Mesodermal cell (in vitro differentiated cells): ENCODE measurements at regions not wholly inside any gene's neighbourhood (a gene's known extent, or its start where the extent isn't known, plus 50 kb on each side); places are given as distances from the start of the nearest gene placed in this dataset.

Experiments used
- H3K27ac ChIP-seq: 2 replicates; pipeline ENCODE4 v1.7.0; 2013; ENCODE audit warnings: mild to moderate bottlenecking, low read depth, low read length, moderate library complexity; ENCODE audit not compliant: severe bottlenecking
- H3K36me3 ChIP-seq: 2 replicates; pipeline ENCODE4 v1.7.1; 2013; ENCODE audit warnings: mild to moderate bottlenecking, low read length, moderate library complexity; ENCODE audit not compliant: control insufficient read depth, insufficient read depth
- H3K4me1 ChIP-seq: one replicate; pipeline ENCODE4 v1.7.1; 2013; ENCODE audit warnings: mild to moderate bottlenecking, low read length; ENCODE audit not compliant: insufficient read depth, control insufficient read depth, poor library complexity, severe bottlenecking
- H3K4me3 ChIP-seq: 2 replicates; pipeline ENCODE4 v1.7.0; 2013; ENCODE audit warnings: low read length, control low read depth, mild to moderate bottlenecking; ENCODE audit not compliant: insufficient read depth, poor library complexity, severe bottlenecking; ENCODE audit errors: extremely low read depth
- H3K9me3 ChIP-seq: 2 replicates; pipeline ENCODE4 v1.7.1; 2013; ENCODE audit warnings: mild to moderate bottlenecking, low read length, moderate library complexity; ENCODE audit not compliant: control insufficient read depth
- WGBS, 2 experiments: methylation state at CpG; one replicate each; pipeline ENCODE4 v1.1.5; 2013; ENCODE audit warnings: missing lambda C conversion rate in 2 of 2; ENCODE audit not compliant: insufficient coverage in 2 of 2; 5-methylcytosine and 5-hydroxymethylcytosine counted together

DNA sequence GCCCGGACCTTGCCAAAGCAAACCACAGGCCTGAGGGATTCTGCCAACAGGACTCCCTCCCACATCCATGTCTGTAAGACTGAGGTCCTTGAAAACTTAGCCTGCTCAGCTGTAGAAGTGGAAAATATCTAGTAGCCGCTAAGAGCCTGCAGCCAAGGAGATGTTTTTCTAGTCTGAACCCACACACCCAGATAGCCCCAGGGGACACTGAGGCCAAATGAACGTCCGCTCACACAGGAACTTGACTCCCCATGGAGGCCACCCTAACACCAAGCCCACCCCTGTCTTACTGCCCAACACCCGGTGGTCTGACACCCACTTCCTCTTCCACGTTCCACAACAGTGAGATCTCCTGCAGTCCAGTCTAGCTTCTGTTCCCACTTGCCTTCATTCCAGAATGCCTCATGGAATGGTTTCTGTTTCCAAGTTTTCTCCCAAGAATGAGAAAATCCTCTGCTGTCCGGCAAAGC, 174.8 kb downstream of the PLPP3 start:
- H3K9me3 ChIP-seq: peaks cover 5% of the 10 kb centered on the region
- no peak overlapping the region for H3K4me3 ChIP-seq
- peaks cover 3% of the 10 kb centered on the region for H3K4me1 ChIP-seq
- whole genome bisulfite sequencing, 2 experiments: 81 to 89% methylated on average over 7 of the region's 7 CpGs
- H3K27ac ChIP-seq: no peak overlapping the region
- no peaks in the 10 kb centered on the region for H3K36me3 ChIP-seq

DNA sequence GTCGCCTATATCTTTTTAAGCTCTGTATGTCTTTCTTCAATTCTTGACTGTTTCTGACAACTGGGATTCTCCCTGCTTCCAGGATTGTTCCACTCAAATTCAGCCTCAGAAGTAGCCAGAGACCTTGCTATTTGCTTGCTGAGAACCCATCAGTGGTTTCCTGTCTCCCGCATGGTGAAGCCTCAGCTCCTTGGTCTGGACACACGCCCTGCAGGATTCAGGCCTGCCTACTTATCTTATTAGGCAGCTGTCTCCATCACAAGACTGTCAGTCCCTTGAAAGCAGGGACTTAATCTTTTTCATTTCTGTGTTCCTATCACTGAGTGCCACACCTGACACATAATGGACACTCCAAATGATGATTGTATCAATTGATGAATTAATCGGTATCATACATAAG, 175.3 kb downstream of the PLPP3 start:
- WGBS, 2 experiments: 48 to 64% methylated on average over 3 of the region's 4 CpGs
- Histone ChIP-seq H3K4me3 (no peak overlapping the region), H3K4me1 (peaks cover 7% of the 10 kb centered on the region), H3K27ac (no peak overlapping the region), H3K9me3 (peaks cover 5% of the 10 kb centered on the region), H3K36me3 (no peaks in the 10 kb centered on the region)

DNA sequence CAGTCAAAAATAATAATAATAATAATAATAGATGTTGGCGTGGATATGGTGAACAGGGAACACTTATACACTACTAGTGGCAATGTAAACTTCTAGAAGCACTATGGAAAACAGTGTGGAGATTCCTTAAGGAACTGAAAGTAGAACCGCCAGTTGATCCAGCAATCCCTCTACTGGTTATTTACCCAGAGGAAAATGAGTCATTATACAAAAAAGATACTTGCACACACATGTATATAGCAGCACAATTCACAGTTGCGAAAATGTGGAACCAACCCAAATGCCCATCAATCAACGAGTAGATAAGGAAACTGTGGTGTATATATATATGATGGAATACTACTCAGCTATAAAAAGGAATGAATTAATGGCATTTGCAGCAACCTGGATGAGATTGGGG, 176.0 kb downstream of the PLPP3 start:
- Histone ChIP-seq H3K4me1 (peaks cover 14% of the 10 kb centered on the region), H3K9me3 (peaks cover 5% of the 10 kb centered on the region), H3K4me3 (no peak overlapping the region), H3K36me3 (no peaks in the 10 kb centered on the region), H3K27ac (no peak overlapping the region)
- WGBS, 2 experiments: 100% methylated on average over 1 of the region's 4 CpGs; no CpG with 5 or more reads in 1 of the 2 experiments

GRCh38 chr1:56401191-56401590, 178.2 kb downstream of the PLPP3 start:
- Histone ChIP-seq H3K4me1 (peaks cover 31% of the 10 kb centered on the region), H3K27ac (no peak overlapping the region), H3K9me3 (no peaks in the 10 kb centered on the region), H3K4me3 (no peak overlapping the region), H3K36me3 (no peaks in the 10 kb centered on the region)
- no CpG with 5 or more reads among the region's 1 CpG for WGBS, 2 experiments

DNA sequence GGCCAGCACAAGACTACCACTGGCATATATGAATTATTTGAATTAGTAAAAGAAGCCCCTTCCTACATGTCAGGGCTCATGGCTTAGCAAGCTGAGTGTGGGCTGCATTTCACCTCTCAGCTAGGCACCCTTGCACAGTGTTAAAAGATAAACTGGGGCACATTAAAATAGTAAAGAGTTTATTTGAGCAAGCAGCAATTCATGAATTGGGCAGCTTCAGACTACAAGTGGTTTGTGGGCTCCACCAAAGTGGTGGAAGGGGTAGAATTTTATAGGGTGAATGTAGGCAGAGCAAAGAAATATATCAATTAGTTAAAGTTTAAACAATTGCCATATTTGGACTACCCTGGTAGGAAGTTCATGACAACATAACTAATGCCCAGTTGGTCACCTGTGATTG, 178.8 kb downstream of the PLPP3 start:
- Histone ChIP-seq H3K36me3 (no peaks in the 10 kb centered on the region), H3K4me3 (no peak overlapping the region), H3K4me1 (peaks cover 33% of the 10 kb centered on the region), H3K9me3 (no peaks in the 10 kb centered on the region), H3K27ac (no peak overlapping the region)

DNA sequence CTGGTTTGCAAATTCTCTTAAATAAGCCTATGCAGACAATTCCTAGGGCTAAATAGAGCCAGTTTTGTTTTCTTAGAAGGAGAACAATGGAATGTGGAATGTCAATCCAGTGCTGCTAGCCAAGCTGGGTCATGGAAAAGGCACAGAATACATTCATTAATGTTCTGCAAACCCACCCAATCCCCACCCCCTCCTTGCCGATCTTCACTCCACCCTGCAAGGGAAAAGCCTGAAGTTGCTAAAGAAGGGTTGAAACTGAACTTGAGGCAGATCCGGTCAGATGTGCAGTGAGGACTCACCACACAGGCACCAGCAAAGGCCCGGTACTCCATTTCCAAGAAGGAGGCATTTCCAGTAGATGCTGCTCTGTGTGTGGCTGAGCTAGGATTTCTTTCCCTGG, 179.6 kb downstream of the PLPP3 start:
- Histone ChIP-seq H3K27ac (no peak overlapping the region), H3K36me3 (no peaks in the 10 kb centered on the region), H3K4me1 (peaks cover 33% of the 10 kb centered on the region), H3K9me3 (no peaks in the 10 kb centered on the region), H3K4me3 (no peak overlapping the region)
- 100% methylated on average over 2 of the region's 3 CpGs for WGBS, 2 experiments

DNA sequence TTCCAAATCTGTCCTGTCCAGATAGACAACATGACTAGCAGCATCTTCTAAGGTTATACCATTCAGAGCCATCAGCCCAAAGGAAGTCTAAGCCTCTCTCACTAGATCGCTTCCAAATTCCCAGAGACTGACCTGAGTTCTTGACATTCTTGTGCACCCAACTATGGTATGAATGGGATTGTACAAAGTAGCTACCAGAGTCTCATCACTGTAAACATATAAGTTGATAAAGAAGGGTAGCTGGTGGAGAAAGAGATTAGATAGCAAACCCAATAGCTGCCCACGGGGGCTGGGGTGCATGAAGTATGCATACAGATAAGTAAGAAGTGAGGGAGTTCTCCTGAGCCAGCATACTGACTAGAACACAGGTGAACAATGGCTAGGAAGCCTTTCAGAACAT, 180.0 kb downstream of the PLPP3 start:
- H3K4me3 ChIP-seq: no peak overlapping the region
- no peaks in the 10 kb centered on the region for H3K36me3 ChIP-seq
- H3K27ac ChIP-seq: no peak overlapping the region
- 88% methylated on average over 1 of the region's 2 CpGs; no CpG with 5 or more reads in 1 of the 2 experiments for WGBS, 2 experiments
- H3K9me3 ChIP-seq: no peaks in the 10 kb centered on the region
- peaks cover 36% of the 10 kb centered on the region for H3K4me1 ChIP-seq

DNA sequence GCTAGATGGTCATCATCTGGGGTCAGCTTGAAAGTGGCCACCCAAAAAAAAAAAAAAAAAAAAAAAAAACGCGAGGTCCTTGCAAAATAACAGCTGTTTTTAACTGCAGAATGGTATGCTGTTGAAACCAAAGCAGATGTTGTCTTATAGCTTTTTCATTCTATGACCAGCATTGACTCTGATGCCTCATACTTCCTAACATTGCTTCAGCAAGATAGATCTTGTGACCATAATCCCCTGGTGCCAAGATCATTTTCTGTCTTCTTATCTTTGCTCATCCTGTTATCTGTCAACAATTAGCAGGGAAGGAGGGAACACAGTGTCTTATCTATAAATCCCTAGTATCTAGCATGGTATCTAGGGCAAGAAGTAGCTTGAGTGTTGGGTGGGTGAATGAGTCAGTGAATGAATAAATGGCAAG, 181.5 kb downstream of the PLPP3 start:
- Histone ChIP-seq H3K9me3 (no peaks in the 10 kb centered on the region), H3K27ac (no peak overlapping the region), H3K4me3 (no peak overlapping the region), H3K36me3 (no peaks in the 10 kb centered on the region), H3K4me1 (peaks cover 36% of the 10 kb centered on the region)
- WGBS, 2 experiments: no CpG with 5 or more reads among the region's 2 CpGs

- Histone ChIP-seq H3K36me3 (no peaks in the 10 kb centered on the region), H3K4me3 (no peak overlapping the region), H3K9me3 (no peaks in the 10 kb centered on the region), H3K27ac (no peak overlapping the region), H3K4me1 (peaks cover 36% of the 10 kb centered on the region)
- WGBS, 2 experiments: 100% methylated on average over 2 of the region's 2 CpGs; no CpG with 5 or more reads in 1 of the 2 experiments
Measured at GRCh38 chr1:56397409-56397808, 182.0 kb downstream of the PLPP3 start.

DNA sequence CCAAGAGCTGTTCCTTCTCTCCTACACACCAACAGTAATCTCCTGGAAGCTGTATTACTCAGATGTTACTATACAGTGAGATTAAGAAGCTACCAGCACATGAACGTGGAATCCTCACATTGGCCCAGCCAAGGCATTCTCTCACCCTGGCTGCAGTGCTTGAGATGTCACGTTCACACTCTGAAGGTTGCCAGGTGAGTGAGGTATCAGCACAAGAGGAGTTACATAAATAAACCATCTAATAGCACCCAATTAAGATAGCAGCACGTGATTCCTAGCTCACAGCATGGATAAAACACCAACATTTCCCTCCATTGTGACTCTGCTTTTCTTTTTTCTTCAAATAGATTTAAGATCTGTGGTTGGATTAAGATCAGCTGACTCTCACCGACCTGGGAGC, 182.8 kb downstream of the PLPP3 start:
- no peak overlapping the region for H3K4me3 ChIP-seq
- H3K36me3 ChIP-seq: no peaks in the 10 kb centered on the region
- WGBS, 2 experiments: 50% methylated on average over 1 of the region's 4 CpGs; no CpG with 5 or more reads in 1 of the 2 experiments
- no peaks in the 10 kb centered on the region for H3K9me3 ChIP-seq
- no peak overlapping the region for H3K27ac ChIP-seq
- H3K4me1 ChIP-seq: peaks cover 36% of the 10 kb centered on the region

DNA sequence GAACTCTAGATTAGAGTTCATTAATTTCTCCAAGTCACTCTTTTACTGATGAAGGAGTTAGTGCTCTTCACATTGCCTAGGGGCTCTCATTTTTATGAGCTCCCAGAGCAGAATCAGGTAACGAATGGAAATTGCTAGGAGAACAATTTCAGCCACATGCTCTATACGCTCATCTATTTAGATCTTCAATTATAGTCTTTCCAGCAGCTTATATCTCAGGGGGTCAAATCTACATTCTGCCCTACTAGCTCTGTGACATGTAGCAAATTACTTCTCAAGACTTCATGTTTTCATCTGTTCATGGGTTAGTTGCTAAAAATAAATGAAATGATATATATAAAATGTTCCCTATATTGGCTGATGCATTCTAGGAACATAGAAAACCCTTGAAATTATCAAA, 183.6 kb downstream of the PLPP3 start:
- Histone ChIP-seq H3K9me3 (no peaks in the 10 kb centered on the region), H3K27ac (no peak overlapping the region), H3K36me3 (no peaks in the 10 kb centered on the region), H3K4me1 (peaks cover 36% of the 10 kb centered on the region), H3K4me3 (no peak overlapping the region)
- 89% methylated on average over 2 of the region's 2 CpGs; no CpG with 5 or more reads in 1 of the 2 experiments for WGBS, 2 experiments
